Left lung (tissue), 4 donors: ENCODE measurements at regions not wholly inside any gene's neighbourhood (a gene's known extent, or its start where the extent isn't known, plus 50 kb on each side); places are given as distances from the start of the nearest gene placed in this dataset.

Experiments
- ATAC-seq: fragments of 200-7000 bp; cut with Tn5 transposase; one replicate; pipeline ENCODE4 v1.9.1; 2020; ENCODE audit warnings: moderate library complexity
- DNase-seq, 4 donors: peaks; one replicate each; pipeline ENCODE4 v3.0.0-alpha.2; 2013 to 2020
- H3K27ac ChIP-seq, 2 donors: fragments of 200-600 bp; sonication (generic) in 1 of 2; one replicate each; pipeline versions ENCODE4 v1.5.0 to v1.8.0; 2020 to 2021
- H3K27me3 ChIP-seq, 2 donors: fragments of 200-600 bp; sonication (generic) in 1 of 2; one replicate each; pipeline versions ENCODE4 v1.5.0 to v1.8.0; 2020 to 2021
- H3K36me3 ChIP-seq, 2 donors: fragments of 200-600 bp; sonication (generic) in 1 of 2; one replicate each; pipeline versions ENCODE4 v1.5.0 to v1.8.0; 2020 to 2021
- H3K4me1 ChIP-seq, 2 donors: fragments of 200-600 bp; one replicate each; pipeline ENCODE4 v1.8.0; 2021
- H3K4me3 ChIP-seq, 2 donors: fragments of 200-600 bp; sonication (generic) in 1 of 2; one replicate each; pipeline versions ENCODE4 v1.5.0 to v1.8.0; 2020 to 2021; ENCODE audit warnings: mild to moderate bottlenecking in 1 of 2
- H3K9me3 ChIP-seq, 2 donors: fragments of 200-600 bp; sonication (generic) in 1 of 2; one replicate each; pipeline versions ENCODE4 v1.5.0 to v1.8.0; 2020 to 2021
- intact Hi-C, 2 donors: fragments of 100-400 bp; cut with DNase I; formaldehyde crosslinking; loops; one replicate each; pipeline versions ENCODE4 v1.11.2 to v1.14.2; 2022
- TF ChIP-seq, protein P1 (sequence below), 2 donors: fragments of 200-600 bp; sonication (generic) in 1 of 2; IDR thresholded peaks; one replicate each; pipeline versions ENCODE4 v1.5.0 to v1.8.0; 2021; ENCODE audit warnings: antibody characterized with exemption in 2 of 2
- donor health status: DM: no; HTN: yes; CAD: no.
- donor health status: DM: no; HTN: no; CAD: no.

DNA sequence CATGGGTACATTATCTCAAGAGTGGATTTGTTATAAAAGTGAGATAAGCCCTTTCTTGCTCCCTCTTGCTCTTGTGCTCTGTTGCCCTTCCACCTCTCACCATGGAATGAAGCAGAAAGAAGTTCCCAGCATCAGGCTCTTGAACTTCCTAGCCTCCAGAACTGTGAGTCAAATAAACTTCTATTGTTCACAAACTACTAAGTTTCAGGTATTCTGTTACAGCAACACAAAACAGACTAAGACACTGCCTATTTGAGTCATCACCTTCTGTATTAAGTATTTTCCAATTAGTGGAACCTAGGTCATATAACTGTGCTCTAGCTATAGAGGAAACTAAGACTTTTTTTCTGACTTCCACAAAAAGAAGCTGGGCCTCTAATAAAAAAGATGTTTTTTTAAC, 201.2 kb upstream of the FOXG1 start:
- intact Hi-C loops: no loop called here
- Histone ChIP-seq H3K36me3 (no peaks in the 10 kb centered on the region), H3K27me3 (no peaks in the 10 kb centered on the region), H3K27ac (no peak overlapping the region), H3K9me3 (no peaks in the 10 kb centered on the region), H3K4me3 (no peak overlapping the region), H3K4me1 (no peaks in the 10 kb centered on the region)
- DNase-seq (no peak), ATAC-seq (no peak)
- TF ChIP-seq, protein P1, sequence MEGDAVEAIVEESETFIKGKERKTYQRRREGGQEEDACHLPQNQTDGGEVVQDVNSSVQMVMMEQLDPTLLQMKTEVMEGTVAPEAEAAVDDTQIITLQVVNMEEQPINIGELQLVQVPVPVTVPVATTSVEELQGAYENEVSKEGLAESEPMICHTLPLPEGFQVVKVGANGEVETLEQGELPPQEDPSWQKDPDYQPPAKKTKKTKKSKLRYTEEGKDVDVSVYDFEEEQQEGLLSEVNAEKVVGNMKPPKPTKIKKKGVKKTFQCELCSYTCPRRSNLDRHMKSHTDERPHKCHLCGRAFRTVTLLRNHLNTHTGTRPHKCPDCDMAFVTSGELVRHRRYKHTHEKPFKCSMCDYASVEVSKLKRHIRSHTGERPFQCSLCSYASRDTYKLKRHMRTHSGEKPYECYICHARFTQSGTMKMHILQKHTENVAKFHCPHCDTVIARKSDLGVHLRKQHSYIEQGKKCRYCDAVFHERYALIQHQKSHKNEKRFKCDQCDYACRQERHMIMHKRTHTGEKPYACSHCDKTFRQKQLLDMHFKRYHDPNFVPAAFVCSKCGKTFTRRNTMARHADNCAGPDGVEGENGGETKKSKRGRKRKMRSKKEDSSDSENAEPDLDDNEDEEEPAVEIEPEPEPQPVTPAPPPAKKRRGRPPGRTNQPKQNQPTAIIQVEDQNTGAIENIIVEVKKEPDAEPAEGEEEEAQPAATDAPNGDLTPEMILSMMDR (IDR thresholded peaks at IDR 0.05): no peak

DNA sequence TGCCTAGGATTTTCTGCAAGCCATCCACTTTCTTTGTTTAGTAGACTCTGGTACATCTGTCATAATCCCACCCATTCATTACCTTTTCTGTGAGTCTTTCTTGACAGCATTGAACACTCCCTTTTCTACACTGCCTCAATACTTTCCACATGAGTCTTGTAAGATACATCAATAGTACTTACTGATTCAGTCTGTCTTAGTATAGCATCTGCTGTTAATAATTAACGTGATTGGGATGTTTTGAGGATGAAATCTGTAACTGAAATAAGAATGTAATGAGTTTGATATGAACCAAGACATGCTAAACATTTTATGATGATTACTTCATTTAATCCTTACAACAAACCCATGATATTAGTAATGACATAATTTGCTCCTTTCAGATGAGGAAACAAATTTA, 196.2 kb upstream of the FOXG1 start:
- ATAC-seq (no peak), DNase-seq (no peak)
- TF ChIP-seq, protein P1 (IDR thresholded peaks at IDR 0.05): no peak
- H3K27me3 ChIP-seq: no peaks in the 10 kb centered on the region
- H3K4me3 ChIP-seq: no peak overlapping the region
- H3K4me1 ChIP-seq: no peaks in the 10 kb centered on the region
- peaks cover 0 to 4% of the 10 kb centered on the region in 2 donors for H3K9me3 ChIP-seq
- H3K27ac ChIP-seq: no peak overlapping the region
- no peaks in the 10 kb centered on the region for H3K36me3 ChIP-seq
- intact Hi-C loops: no loop called here

DNA sequence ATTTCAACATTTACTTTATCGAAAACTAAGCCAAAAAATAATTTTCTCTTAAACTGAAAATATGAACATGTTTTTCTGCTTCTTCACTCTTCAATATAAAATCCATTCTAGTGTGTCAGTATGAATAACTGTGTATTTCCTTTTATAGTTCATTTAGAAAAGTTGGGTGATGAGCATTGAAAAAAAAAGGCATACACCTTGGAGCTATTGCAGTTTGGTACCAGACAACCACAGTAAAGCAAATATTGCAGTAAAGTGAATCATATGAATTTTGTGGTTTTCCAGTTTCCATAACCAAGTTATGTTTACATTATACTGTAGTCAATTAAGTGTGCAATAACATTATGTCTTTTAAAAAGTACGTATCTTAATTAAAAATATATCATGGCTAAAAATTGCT, 195.0 kb upstream of the FOXG1 start:
- no peaks in the 10 kb centered on the region for H3K4me1 ChIP-seq
- no peak overlapping the region for H3K27ac ChIP-seq

DNA sequence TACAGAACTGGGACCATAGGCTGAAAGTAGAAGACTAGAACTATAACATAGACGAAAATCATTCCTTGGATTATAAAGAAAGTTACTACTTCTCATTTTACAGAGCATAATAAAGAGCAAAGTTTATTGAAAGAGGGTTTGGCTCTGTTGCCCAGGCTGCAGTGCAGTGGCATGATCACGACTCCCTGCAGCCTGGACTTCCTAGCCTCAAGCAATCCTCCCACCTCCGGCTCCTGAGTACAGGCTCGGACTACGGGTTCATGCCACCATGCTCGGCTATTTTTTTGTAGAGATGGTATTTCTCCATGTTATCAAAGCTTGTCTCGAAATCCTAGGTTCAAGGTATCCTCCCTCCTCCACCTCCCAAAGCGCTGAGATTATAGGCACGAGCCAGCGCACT, 190.1 kb upstream of the FOXG1 start:
- H3K27ac ChIP-seq: no peak overlapping the region
- no peaks in the 10 kb centered on the region for H3K27me3 ChIP-seq
- DNase-seq: no peak
- H3K36me3 ChIP-seq: no peaks in the 10 kb centered on the region
- no peak overlapping the region for H3K4me3 ChIP-seq
- TF ChIP-seq, protein P1 (IDR thresholded peaks at IDR 0.05): no peak
- no peaks in the 10 kb centered on the region for H3K4me1 ChIP-seq
- intact Hi-C loops: no loop called here
- H3K9me3 ChIP-seq: peaks cover 0 to 4% of the 10 kb centered on the region in 2 donors
- no peak for ATAC-seq

More for the DNA sequence above, 195.0 kb upstream of the FOXG1 start:
- Histone ChIP-seq H3K4me3 (no peak overlapping the region), H3K9me3 (peaks cover 0 to 4% of the 10 kb centered on the region in 2 donors), H3K36me3 (no peaks in the 10 kb centered on the region), H3K27me3 (no peaks in the 10 kb centered on the region)
- TF ChIP-seq, protein P1 (IDR thresholded peaks at IDR 0.05): no peak
- ATAC-seq (no peak), DNase-seq (no peak)
- intact Hi-C loops: no loop called here

DNA sequence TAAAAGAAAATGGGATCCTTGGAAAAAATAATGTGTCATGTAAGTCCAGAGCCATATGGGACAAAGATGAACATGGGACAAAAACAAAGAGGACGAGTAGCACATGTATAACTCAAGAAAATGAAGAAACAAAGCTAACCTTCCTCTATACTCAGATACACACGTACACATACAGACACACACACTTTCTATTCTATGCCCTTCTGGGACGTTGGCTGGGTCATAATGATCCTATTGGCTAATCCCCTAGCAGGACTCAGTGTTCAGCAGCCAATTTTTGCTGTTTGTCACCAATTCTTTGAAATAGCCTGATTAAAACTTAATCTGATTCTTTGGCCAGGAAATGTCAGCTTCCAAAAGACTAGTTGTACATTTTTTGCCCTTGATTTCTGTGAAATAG, 189.4 kb upstream of the FOXG1 start:
- intact Hi-C loops: no loop called here
- TF ChIP-seq, protein P1 (IDR thresholded peaks at IDR 0.05): no peak

More for the DNA sequence above, 189.4 kb upstream of the FOXG1 start:
- Histone ChIP-seq H3K9me3 (peaks cover 0 to 4% of the 10 kb centered on the region in 2 donors), H3K4me3 (no peak overlapping the region), H3K27me3 (no peaks in the 10 kb centered on the region), H3K36me3 (no peaks in the 10 kb centered on the region), H3K4me1 (no peaks in the 10 kb centered on the region), H3K27ac (no peak overlapping the region)
- DNase-seq (no peak), ATAC-seq (no peak)
